ENCODE measurements at regions not wholly inside any gene's neighbourhood (a gene's known extent, or its start where the extent isn't known, plus 50 kb on each side); places are given as distances from the start of the nearest gene placed in this dataset.

DNA sequence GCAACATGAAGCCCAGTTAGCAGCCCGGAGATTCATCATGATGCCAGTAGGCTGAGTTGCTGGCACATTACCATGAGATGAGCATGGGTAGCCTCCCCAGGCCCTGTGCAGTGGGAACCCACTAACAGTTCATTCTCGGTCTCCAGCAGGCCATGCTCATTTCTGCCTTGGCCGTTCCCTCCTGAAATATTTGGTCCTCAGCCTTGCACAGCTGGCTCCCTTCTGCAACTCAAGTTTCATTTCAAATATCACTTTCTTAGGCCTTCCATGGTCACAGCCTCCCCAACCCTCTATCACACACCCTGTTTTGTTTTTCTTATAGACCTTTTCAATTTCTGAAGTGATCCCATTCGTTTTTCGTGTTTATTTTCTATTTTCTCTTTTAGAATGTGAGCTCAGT lies 125.4 kb upstream of the VLDLR start:
- DNase-seq, result no peak
- CTCF ChIA-PET, result no interaction called here
- POLR2A ChIA-PET (ENCODE audit: unreplicated experiment), result no interaction called here

More for the DNA sequence above, 125.4 kb upstream of the VLDLR start:
- Histone ChIP-seq H4K20me1 (ENCODE audit: insufficient read depth, low read length) (no peaks in the 10 kb centered on the region; the same call in 1 of the 2 replicates), H2AFZ (replicated peaks; ENCODE audit: low read length, poor library complexity) (no peak overlapping the region), H3K27me3 (ENCODE audit: control insufficient read depth, insufficient read depth, low read length) (no peaks in the 10 kb centered on the region), H3K14ac (replicated peaks; ENCODE audit: low read depth, low read length) (no peak overlapping the region), H2AK5ac (ENCODE audit: low read depth, low read length) (no peak overlapping the region; the same call in none of the 2 replicates), H3K36me3 (ENCODE audit: control insufficient read depth, insufficient read depth, low read length) (no peaks in the 10 kb centered on the region), H2BK20ac (ENCODE audit: low read depth, low read length) (no peak overlapping the region; the same call in 1 of the 2 replicates), H4K5ac (ENCODE audit: low read depth, low read length) (peak overlapping the region; percentile 74), H3K27ac (ENCODE audit: insufficient read depth, low read length) (no peak overlapping the region), H3K9me3 (ENCODE audit: control insufficient read depth, insufficient read depth, low read length) (no peaks in the 10 kb centered on the region), H4K91ac (ENCODE audit: insufficient read depth, low read depth, low read length) (0 out of 2 replicates have a peak overlapping the region, but pooled peaks have one; percentile 58), H2AK9ac (replicated peaks; ENCODE audit: low read depth, low read length, poor library complexity) (no peak overlapping the region), H3K9ac (ENCODE audit: low read depth, low read length) (no peak overlapping the region), H3K23ac (ENCODE audit: low read depth, low read length) (no peak overlapping the region), H3K18ac (ENCODE audit: low read depth, low read length) (peak overlapping the region; percentile 78; the same call in 1 of the 2 replicates), H3K4me2 (ENCODE audit: low read depth, low read length) (no peak overlapping the region), H3K79me1 (ENCODE audit: low read depth in 1 of 2, low read length in 2 of 2) (no peaks in the 10 kb centered on the region), H3K56ac (ENCODE audit: extremely low read depth, insufficient read depth, low read length) (no peak overlapping the region), H2BK5ac (ENCODE audit: low read depth, low read length, poor library complexity, severe bottlenecking) (no peak overlapping the region), H4K8ac (ENCODE audit: low read depth in 2 of 2, low read length in 2 of 2) (no peak overlapping the region), H2BK120ac (ENCODE audit: low read depth, low read length) (no peak overlapping the region), H3K4ac (ENCODE audit: low read depth, low read length) (0 out of 2 replicates have a peak overlapping the region, but pooled peaks have one; percentile 18), H3K4me3 (ENCODE audit: insufficient read depth, low read depth, low read length) (no peak overlapping the region), H3K4me1 (ENCODE audit: control insufficient read depth, insufficient read depth, low read length) (peaks cover 10% of the 10 kb centered on the region), H2BK15ac (ENCODE audit: low read depth, low read length) (no peak overlapping the region; the same call in 2 of the 3 replicates), H3K9me1 (ENCODE audit: insufficient read depth, low read length) (no peaks in the 10 kb centered on the region; the same call in 1 of the 2 replicates)
- TF ChIP-seq, protein P1, sequence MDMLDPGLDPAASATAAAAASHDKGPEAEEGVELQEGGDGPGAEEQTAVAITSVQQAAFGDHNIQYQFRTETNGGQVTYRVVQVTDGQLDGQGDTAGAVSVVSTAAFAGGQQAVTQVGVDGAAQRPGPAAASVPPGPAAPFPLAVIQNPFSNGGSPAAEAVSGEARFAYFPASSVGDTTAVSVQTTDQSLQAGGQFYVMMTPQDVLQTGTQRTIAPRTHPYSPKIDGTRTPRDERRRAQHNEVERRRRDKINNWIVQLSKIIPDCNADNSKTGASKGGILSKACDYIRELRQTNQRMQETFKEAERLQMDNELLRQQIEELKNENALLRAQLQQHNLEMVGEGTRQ (IDR thresholded peaks at IDR 0.05; ENCODE audit: low read depth, low read length), result no peak
- TF ChIP-seq RCOR1 (IDR thresholded peaks at IDR 0.05; ENCODE audit: insufficient replicate concordance, low read length) (no peak), RFX5 (IDR thresholded peaks at IDR 0.05; ENCODE audit: low read depth, low read length) (no peak), FOS (IDR thresholded peaks at IDR 0.05; ENCODE audit: low read depth, low read length) (no peak), MXI1 (IDR thresholded peaks at IDR 0.05; ENCODE audit: borderline replicate concordance, low read depth, low read length) (no peak), CEBPB (IDR thresholded peaks at IDR 0.05; ENCODE audit: low read depth, low read length) (no peak), RAD21 (IDR thresholded peaks at IDR 0.05; ENCODE audit: low read length) (no peak), MAFK (IDR thresholded peaks at IDR 0.05; ENCODE audit: low read depth, low read length) (no peak), CHD1 (IDR thresholded peaks at IDR 0.05; ENCODE audit: low read depth, low read length) (no peak), BHLHE40 (IDR thresholded peaks at IDR 0.05; ENCODE audit: low read depth, low read length) (no peak), NFE2L2 (IDR thresholded peaks at IDR 0.05; ENCODE audit: low read depth, low read length) (no peak), MAZ (IDR thresholded peaks at IDR 0.05; ENCODE audit: borderline replicate concordance, low read depth, low read length) (no peak), POLR2A (IDR thresholded peaks at IDR 0.05; ENCODE audit: low read depth, low read length) (no peak), SMC3 (IDR thresholded peaks at IDR 0.05; ENCODE audit: low read depth, low read length) (no peak)
- TF ChIP-seq, protein P2, sequence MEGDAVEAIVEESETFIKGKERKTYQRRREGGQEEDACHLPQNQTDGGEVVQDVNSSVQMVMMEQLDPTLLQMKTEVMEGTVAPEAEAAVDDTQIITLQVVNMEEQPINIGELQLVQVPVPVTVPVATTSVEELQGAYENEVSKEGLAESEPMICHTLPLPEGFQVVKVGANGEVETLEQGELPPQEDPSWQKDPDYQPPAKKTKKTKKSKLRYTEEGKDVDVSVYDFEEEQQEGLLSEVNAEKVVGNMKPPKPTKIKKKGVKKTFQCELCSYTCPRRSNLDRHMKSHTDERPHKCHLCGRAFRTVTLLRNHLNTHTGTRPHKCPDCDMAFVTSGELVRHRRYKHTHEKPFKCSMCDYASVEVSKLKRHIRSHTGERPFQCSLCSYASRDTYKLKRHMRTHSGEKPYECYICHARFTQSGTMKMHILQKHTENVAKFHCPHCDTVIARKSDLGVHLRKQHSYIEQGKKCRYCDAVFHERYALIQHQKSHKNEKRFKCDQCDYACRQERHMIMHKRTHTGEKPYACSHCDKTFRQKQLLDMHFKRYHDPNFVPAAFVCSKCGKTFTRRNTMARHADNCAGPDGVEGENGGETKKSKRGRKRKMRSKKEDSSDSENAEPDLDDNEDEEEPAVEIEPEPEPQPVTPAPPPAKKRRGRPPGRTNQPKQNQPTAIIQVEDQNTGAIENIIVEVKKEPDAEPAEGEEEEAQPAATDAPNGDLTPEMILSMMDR (conservative IDR thresholded peaks at IDR 0.05; ENCODE audit: low read depth, low read length), result no peak
- TF ChIP-seq, protein P3, sequence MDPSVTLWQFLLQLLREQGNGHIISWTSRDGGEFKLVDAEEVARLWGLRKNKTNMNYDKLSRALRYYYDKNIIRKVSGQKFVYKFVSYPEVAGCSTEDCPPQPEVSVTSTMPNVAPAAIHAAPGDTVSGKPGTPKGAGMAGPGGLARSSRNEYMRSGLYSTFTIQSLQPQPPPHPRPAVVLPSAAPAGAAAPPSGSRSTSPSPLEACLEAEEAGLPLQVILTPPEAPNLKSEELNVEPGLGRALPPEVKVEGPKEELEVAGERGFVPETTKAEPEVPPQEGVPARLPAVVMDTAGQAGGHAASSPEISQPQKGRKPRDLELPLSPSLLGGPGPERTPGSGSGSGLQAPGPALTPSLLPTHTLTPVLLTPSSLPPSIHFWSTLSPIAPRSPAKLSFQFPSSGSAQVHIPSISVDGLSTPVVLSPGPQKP (IDR thresholded peaks at IDR 0.05; ENCODE audit: borderline replicate concordance, low read depth, low read length), result no peak
- no TSS peak for BruUV-seq (replicated peaks)
- dilution Hi-C loops (cut with HindIII; ENCODE audit: low sequenced_read_pairs, unreplicated experiment), result no loop called here
- in situ Hi-C loops (cut with MboI; ENCODE audit: low sequenced_read_pairs), result no loop called here
- ATAC-seq (ENCODE audit: low read depth), result no peak
- intact Hi-C loops (cut with micrococcal nuclease), result loop anchor here (10.0 kb wide), 2 partner anchors 331 to 339 kb away; no protein-coding TSS in a partner anchor
- 75% methylated on average over 1 of the region's 5 CpGs; no CpG with 5 or more reads in 1 of the 2 experiments for WGBS, 2 experiments (ENCODE audit: extremely low coverage in 2 of 2, insufficient read length in 1 of 2)

Measured in IMR-90 (cell line).